Esophagus squamous epithelium (tissue), 5 donors: ENCODE measurements at regions not wholly inside any gene's neighbourhood (a gene's known extent, or its start where the extent isn't known, plus 50 kb on each side); places are given as distances from the start of the nearest gene placed in this dataset.

Experiments used
- DNase-seq: peaks from one replicate; lab custom pipeline; 2025; lab: John Stamatoyannopoulos, UW
- H3K27ac ChIP-seq, 4 donors: fragments of 200-600 bp; sonication (generic); one replicate each; pipeline ENCODE4 v1.5.1; 2016 to 2019; ENCODE audit warnings: mild to moderate bottlenecking in 1 of 4
- H3K27me3 ChIP-seq, 4 donors: fragments of 200-600 bp; sonication (generic); 1 replicate in 3 of 4; 2 replicates in 1 of 4; pipeline versions ENCODE4 v1.5.1 to v1.6.0; 2017 to 2021; ENCODE audit warnings: antibody characterized with exemption in 1 of 4
- H3K36me3 ChIP-seq, 3 donors: fragments of 200-600 bp; sonication (generic); one replicate each; pipeline ENCODE4 v1.5.1; 2016 to 2019
- H3K4me1 ChIP-seq, 3 donors: fragments of 200-600 bp; sonication (generic); one replicate each; pipeline ENCODE4 v1.5.1; 2017 to 2019
- H3K4me3 ChIP-seq, 4 donors: fragments of 200-600 bp; sonication (generic); 1 replicate in 3 of 4; 2 replicates in 1 of 4; pipeline ENCODE4 v1.5.1; 2016 to 2019; ENCODE audit warnings: mild to moderate bottlenecking in 2 of 4, moderate library complexity in 1 of 4
- H3K9me3 ChIP-seq, 3 donors: fragments of 200-600 bp; sonication (generic); one replicate each; pipeline ENCODE4 v1.5.1; 2016 to 2019
- POLR2A ChIP-seq, 4 donors: fragments of 450-650 bp; IDR thresholded peaks; one replicate each; pipeline ENCODE4 v1.6.1; 2017; ENCODE audit warnings: antibody characterized with exemption in 4 of 4, mild to moderate bottlenecking in 4 of 4, moderate library complexity in 3 of 4
- WGBS, 2 donors: methylation state at CpG; one replicate each; pipeline ENCODE4 v1.1.5; 2018; 5-methylcytosine and 5-hydroxymethylcytosine counted together
- intact Hi-C: fragments of 100-400 bp; cut with DNase I; formaldehyde crosslinking; loops from one replicate; pipeline ENCODE4 v1.15.0; 2022
- TF ChIP-seq, protein P1 (sequence below), 6 experiments: fragments of 450-650 bp in 4 of 6; fragments of 200-600 bp in 2 of 6; sonication (generic) in 2 of 6; IDR thresholded peaks; one replicate each; pipeline ENCODE4 v1.5.1; 2016 to 2019; ENCODE audit warnings: antibody characterized with exemption in 6 of 6, mild to moderate bottlenecking in 4 of 6, moderate library complexity in 4 of 6
- donor health status: DM: yes; HTN: yes; CAD: no.

DNA sequence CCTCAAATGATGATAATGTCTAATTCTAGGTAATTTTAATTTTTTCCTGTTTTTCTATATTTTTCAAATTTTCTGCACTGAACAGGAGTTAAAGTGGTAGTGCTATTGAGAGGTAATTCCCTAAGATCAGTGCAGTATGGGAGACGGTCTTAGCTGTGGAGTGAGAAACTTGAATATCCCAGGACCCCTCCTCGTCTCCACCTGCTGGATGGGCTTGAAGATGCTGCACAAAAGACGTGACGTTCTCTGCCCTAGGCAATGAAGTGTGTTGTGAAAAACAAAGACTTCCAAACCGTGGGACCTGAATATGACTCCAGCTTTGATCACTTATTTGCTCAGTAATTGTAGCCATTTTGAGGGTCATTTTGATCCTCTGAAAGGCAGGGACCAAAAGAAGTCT, 298.1 kb downstream of the VRK1 start:
- no peak for DNase-seq
- 54 to 56% methylated on average over 5 of the region's 5 CpGs for WGBS, 2 donors
- intact Hi-C loops = no loop called here

DNA sequence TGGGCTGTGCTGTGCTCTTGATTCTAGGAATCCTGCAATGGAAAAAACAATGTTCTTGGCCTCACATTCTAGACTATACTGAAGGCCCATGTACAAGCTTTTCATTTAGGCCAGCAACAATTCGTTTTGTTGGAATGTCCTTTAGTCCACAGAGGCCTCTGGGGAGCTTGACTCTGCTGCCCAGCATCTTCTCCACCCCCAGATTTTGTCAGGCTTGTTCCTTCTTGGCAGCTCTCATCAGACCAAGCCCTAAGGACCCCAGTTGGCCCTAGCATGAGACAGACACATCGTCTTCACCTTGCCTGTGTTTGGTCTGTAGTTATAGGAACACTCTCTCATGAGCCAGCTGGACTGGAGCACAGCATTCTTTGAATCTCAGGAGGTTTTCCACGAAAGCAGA, 300.1 kb downstream of the VRK1 start:
- H3K27ac ChIP-seq = no peak overlapping the region
- intact Hi-C loops = no loop called here
- WGBS, 2 donors = 34 to 51% methylated on average over 3 of the region's 3 CpGs
- TF ChIP-seq, protein P1, sequence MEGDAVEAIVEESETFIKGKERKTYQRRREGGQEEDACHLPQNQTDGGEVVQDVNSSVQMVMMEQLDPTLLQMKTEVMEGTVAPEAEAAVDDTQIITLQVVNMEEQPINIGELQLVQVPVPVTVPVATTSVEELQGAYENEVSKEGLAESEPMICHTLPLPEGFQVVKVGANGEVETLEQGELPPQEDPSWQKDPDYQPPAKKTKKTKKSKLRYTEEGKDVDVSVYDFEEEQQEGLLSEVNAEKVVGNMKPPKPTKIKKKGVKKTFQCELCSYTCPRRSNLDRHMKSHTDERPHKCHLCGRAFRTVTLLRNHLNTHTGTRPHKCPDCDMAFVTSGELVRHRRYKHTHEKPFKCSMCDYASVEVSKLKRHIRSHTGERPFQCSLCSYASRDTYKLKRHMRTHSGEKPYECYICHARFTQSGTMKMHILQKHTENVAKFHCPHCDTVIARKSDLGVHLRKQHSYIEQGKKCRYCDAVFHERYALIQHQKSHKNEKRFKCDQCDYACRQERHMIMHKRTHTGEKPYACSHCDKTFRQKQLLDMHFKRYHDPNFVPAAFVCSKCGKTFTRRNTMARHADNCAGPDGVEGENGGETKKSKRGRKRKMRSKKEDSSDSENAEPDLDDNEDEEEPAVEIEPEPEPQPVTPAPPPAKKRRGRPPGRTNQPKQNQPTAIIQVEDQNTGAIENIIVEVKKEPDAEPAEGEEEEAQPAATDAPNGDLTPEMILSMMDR (IDR thresholded peaks at IDR 0.05) = no peak
- no peak for TF ChIP-seq POLR2A (IDR thresholded peaks at IDR 0.05)
- no peak overlapping the region for H3K4me3 ChIP-seq
- H3K36me3 ChIP-seq = no peaks in the 10 kb centered on the region
- H3K27me3 ChIP-seq = peaks cover 0 to 14% (median 0%) of the 10 kb centered on the region in 4 donors
- H3K4me1 ChIP-seq = no peaks in the 10 kb centered on the region
- DNase-seq = no peak
- H3K9me3 ChIP-seq = no peaks in the 10 kb centered on the region

More for the DNA sequence above, 298.1 kb downstream of the VRK1 start:
- no peaks in the 10 kb centered on the region for H3K9me3 ChIP-seq
- no peak overlapping the region for H3K27ac ChIP-seq
- H3K27me3 ChIP-seq = peaks cover 0 to 10% (median 0%) of the 10 kb centered on the region in 4 donors
- no peaks in the 10 kb centered on the region for H3K36me3 ChIP-seq
- TF ChIP-seq, protein P1 (IDR thresholded peaks at IDR 0.05) = no peak
- no peak for TF ChIP-seq POLR2A (IDR thresholded peaks at IDR 0.05)
- no peaks in the 10 kb centered on the region for H3K4me1 ChIP-seq
- H3K4me3 ChIP-seq = no peak overlapping the region

DNA sequence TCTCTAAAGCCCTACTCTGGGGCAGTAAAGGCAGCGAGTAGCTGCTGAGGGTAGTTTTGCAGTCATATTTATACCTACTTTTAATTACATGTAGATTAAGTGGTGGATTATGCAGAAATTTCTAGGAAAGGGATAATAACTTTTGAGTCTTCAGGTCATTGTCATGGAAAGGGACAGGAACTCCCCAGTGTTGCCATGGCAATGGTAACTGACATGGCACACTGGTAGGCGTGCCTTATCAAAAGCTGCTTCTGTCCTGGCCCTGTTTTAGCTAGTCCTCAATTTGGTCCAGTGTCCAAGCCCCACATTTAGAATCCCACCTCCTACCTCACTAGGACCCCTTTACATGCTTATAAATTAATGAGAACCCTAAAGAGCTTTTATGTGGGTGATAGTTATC, 303.1 kb downstream of the VRK1 start:
- TF ChIP-seq, protein P1 (IDR thresholded peaks at IDR 0.05) = no peak
- no peak for TF ChIP-seq POLR2A (IDR thresholded peaks at IDR 0.05)
- Histone ChIP-seq H3K4me3 (no peak overlapping the region), H3K36me3 (no peaks in the 10 kb centered on the region), H3K27ac (no peak overlapping the region), H3K4me1 (no peaks in the 10 kb centered on the region), H3K9me3 (no peaks in the 10 kb centered on the region), H3K27me3 (peaks cover 0 to 29% (median 0%) of the 10 kb centered on the region in 4 donors)
- DNase-seq = no peak
- 73 to 80% methylated on average over 2 of the region's 2 CpGs for WGBS, 2 donors
- intact Hi-C loops = no loop called here

DNA sequence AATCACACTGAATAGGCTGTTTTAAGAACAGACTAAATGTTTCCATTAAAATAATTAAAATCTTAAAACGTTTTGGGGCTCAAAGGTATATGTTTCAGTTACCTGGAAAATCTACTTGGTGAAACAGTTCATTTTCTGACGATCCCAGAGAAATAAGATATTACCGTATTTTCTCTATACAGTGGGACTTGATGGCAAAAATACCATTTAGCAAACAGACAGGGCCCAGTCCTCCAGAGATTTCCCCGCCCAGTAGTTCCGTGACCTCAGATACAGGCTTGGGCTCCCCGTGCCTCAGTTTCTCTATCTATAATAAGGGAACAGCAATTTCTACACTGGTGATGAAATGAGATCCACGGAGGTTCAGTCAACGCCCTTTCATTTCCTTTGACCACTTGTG, 304.4 kb downstream of the VRK1 start:
- WGBS, 2 donors = 64 to 79% methylated on average over 8 of the region's 8 CpGs
- DNase-seq = no peak
- H3K4me1 ChIP-seq = no peaks in the 10 kb centered on the region
- no peak overlapping the region for H3K4me3 ChIP-seq
- H3K27ac ChIP-seq = no peak overlapping the region
- TF ChIP-seq POLR2A (IDR thresholded peaks at IDR 0.05) = no peak
- TF ChIP-seq, protein P1 (IDR thresholded peaks at IDR 0.05) = no peak
- no peaks in the 10 kb centered on the region for H3K36me3 ChIP-seq
- H3K27me3 ChIP-seq = peaks cover 0 to 41% (median 0%) of the 10 kb centered on the region in 4 donors
- no peaks in the 10 kb centered on the region for H3K9me3 ChIP-seq
- intact Hi-C loops = no loop called here

DNA sequence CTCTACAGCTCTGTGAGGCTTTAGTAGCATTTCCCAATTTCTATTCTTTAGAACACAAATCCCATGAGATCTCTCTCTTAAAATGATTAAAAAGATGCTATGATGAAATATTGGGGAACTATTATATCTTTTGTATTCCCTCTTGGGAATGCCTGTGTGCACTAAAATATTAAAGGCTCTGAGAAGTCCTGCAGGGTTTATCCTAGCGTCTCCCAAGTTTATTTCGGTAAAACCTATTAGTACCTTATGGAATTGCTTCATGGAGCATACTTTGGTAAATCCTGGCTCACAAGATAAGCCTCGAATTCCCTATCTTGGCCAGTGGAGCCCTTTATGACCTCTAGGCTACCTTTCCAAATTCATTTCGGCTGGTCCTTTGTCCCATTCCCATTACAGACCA, 306.8 kb downstream of the VRK1 start:
- Histone ChIP-seq H3K4me1 (no peaks in the 10 kb centered on the region), H3K27ac (no peak overlapping the region), H3K27me3 (peaks cover 0 to 38% (median 0%) of the 10 kb centered on the region in 4 donors), H3K9me3 (peaks cover 0 to 4% (median 0%) of the 10 kb centered on the region in 3 donors), H3K4me3 (no peak overlapping the region), H3K36me3 (no peaks in the 10 kb centered on the region)
- intact Hi-C loops = no loop called here
- 83 to 84% methylated on average over 4 of the region's 4 CpGs for WGBS, 2 donors
- TF ChIP-seq POLR2A (IDR thresholded peaks at IDR 0.05) = no peak
- TF ChIP-seq, protein P1 (IDR thresholded peaks at IDR 0.05) = no peak
- DNase-seq = no peak
